Breast epithelium (tissue), 3 donors: ENCODE measurements at regions not wholly inside any gene's neighbourhood (a gene's known extent, or its start where the extent isn't known, plus 50 kb on each side); places are given as distances from the start of the nearest gene placed in this dataset.

Experiments
- POLR2AphosphoS5 ChIP-seq, 3 donors: sonication (generic); formaldehyde crosslinking; IDR thresholded peaks; one replicate each; pipeline ENCODE4 v1.6.1; 2017; ENCODE audit warnings: antibody characterized with exemption in 3 of 3
- TF ChIP-seq, protein P1 (sequence below), 3 donors: fragments of 450-650 bp; IDR thresholded peaks; one replicate each; pipeline ENCODE4 v1.5.1; 2016 to 2017; ENCODE audit warnings: antibody characterized with exemption in 3 of 3, mild to moderate bottlenecking in 3 of 3, moderate library complexity in 3 of 3

DNA sequence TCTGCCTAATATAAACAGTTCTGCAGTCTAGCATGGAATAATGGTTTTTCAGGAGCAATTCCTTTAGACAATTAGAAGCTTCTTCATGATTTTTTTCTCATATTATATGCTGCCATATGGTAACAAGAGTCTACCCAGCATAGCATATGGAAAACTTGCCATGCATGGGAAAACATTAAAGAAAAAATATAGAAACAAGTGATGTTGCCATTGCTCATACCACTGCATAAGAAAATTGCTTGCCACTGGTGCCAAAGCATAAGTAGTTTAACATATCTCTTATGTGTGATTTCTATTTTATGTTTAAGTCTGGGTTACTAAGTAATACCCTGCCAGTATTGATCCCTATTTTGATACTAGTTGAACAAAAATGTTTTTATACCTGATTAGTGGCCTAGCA lies 171.2 kb downstream of the CCDC59 start:
- no peak for TF ChIP-seq POLR2AphosphoS5 (IDR thresholded peaks at IDR 0.05)
- TF ChIP-seq, protein P1, sequence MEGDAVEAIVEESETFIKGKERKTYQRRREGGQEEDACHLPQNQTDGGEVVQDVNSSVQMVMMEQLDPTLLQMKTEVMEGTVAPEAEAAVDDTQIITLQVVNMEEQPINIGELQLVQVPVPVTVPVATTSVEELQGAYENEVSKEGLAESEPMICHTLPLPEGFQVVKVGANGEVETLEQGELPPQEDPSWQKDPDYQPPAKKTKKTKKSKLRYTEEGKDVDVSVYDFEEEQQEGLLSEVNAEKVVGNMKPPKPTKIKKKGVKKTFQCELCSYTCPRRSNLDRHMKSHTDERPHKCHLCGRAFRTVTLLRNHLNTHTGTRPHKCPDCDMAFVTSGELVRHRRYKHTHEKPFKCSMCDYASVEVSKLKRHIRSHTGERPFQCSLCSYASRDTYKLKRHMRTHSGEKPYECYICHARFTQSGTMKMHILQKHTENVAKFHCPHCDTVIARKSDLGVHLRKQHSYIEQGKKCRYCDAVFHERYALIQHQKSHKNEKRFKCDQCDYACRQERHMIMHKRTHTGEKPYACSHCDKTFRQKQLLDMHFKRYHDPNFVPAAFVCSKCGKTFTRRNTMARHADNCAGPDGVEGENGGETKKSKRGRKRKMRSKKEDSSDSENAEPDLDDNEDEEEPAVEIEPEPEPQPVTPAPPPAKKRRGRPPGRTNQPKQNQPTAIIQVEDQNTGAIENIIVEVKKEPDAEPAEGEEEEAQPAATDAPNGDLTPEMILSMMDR (IDR thresholded peaks at IDR 0.05): no peak
